PC-3 (cell line): ENCODE measurements at regions not wholly inside any gene's neighbourhood (a gene's known extent, or its start where the extent isn't known, plus 50 kb on each side); places are given as distances from the start of the nearest gene placed in this dataset.

ENCODE experiments used
- EZH2phosphoT487 ChIP-seq: fragments of 300-600 bp; sonication (generic); IDR thresholded peaks from 2 replicates; pipeline ENCODE4 v1.6.1; 2018; ENCODE audit warnings: mild to moderate bottlenecking, antibody characterized with exemption, low read length, borderline replicate concordance
- TF ChIP-seq, protein P1 (sequence below): fragments of 300-600 bp; sonication (generic); conservative IDR thresholded peaks from 2 replicates; pipeline ENCODE4 v1.5.1; 2017; ENCODE audit warnings: antibody characterized with exemption, low read depth, mild to moderate bottlenecking, low read length

- no peak for TF ChIP-seq EZH2phosphoT487
- TF ChIP-seq, protein P1, sequence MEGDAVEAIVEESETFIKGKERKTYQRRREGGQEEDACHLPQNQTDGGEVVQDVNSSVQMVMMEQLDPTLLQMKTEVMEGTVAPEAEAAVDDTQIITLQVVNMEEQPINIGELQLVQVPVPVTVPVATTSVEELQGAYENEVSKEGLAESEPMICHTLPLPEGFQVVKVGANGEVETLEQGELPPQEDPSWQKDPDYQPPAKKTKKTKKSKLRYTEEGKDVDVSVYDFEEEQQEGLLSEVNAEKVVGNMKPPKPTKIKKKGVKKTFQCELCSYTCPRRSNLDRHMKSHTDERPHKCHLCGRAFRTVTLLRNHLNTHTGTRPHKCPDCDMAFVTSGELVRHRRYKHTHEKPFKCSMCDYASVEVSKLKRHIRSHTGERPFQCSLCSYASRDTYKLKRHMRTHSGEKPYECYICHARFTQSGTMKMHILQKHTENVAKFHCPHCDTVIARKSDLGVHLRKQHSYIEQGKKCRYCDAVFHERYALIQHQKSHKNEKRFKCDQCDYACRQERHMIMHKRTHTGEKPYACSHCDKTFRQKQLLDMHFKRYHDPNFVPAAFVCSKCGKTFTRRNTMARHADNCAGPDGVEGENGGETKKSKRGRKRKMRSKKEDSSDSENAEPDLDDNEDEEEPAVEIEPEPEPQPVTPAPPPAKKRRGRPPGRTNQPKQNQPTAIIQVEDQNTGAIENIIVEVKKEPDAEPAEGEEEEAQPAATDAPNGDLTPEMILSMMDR: no peak
Measured at GRCh38 chr9:26562338-26562737, 330.3 kb downstream of the CAAP1 start.
